ENCODE measurements at regions not wholly inside any gene's neighbourhood (a gene's known extent, or its start where the extent isn't known, plus 50 kb on each side); places are given as distances from the start of the nearest gene placed in this dataset.

- DNase-seq (ENCODE audit: low spot score) = peak; percentile 7
- POLR2A ChIA-PET = interaction anchor here (0.6 kb wide), 1 partner anchor 695 kb away, joined by 3 read pairs; no protein-coding TSS in a partner anchor
Measured at GRCh38 chr19:33998739-33999345, 173.5 kb upstream of the LSM14A start.

GRCh38 chr19:34017024-34017423 lies 155.3 kb upstream of the LSM14A start:
- 0 out of 2 replicates have a peak, but pooled peaks cover 4% of the 10 kb centered on the region for H3K9me3 ChIP-seq (ENCODE audit: low read length)
- H3K9me2 ChIP-seq (ENCODE audit: insufficient read depth, low read length) = no peaks in the 10 kb centered on the region
- no peak for DNase-seq (ENCODE audit: low spot score)
- H3K4me1 ChIP-seq (ENCODE audit: insufficient read depth, low read length, poor library complexity, severe bottlenecking) = no peaks in the 10 kb centered on the region
- intact Hi-C loops (cut with micrococcal nuclease; ENCODE audit: unreplicated experiment) = no loop called here
- POLR2A ChIA-PET = no interaction called here
- no peak overlapping the region for H2AFZ ChIP-seq (ENCODE audit: low read length)
- no peak overlapping the region for H3K27ac ChIP-seq (ENCODE audit: low read depth, low read length, poor library complexity, severe bottlenecking)
- H4K20me1 ChIP-seq (ENCODE audit: insufficient read depth, low read length) = no peaks in the 10 kb centered on the region
- H3K4me3 ChIP-seq (ENCODE audit: low read depth, low read length, poor library complexity, severe bottlenecking) = no peak overlapping the region
- CTCF ChIA-PET (ENCODE audit: unreplicated experiment) = no interaction called here
- H3K36me3 ChIP-seq (ENCODE audit: insufficient read depth, low read length) = no peaks in the 10 kb centered on the region
- TF ChIP-seq CTCF (conservative IDR thresholded peaks at IDR 0.05; ENCODE audit: low read length) (peak; percentile 42), EZH2phosphoT487 (IDR thresholded peaks at IDR 0.05; ENCODE audit: borderline replicate concordance, low read depth, low read length) (no peak)
- BruUV-seq (replicated peaks) = no TSS peak
- H3K79me2 ChIP-seq (ENCODE audit: insufficient read depth, low read depth, low read length) = no peaks in the 10 kb centered on the region
- H3K4me2 ChIP-seq (ENCODE audit: low read length) = no peak overlapping the region

More at GRCh38 chr19:33998739-33999345, 173.5 kb upstream of the LSM14A start:
- Histone ChIP-seq H3K4me2 (ENCODE audit: low read length) (no peak overlapping the region), H3K79me2 (ENCODE audit: insufficient read depth, low read depth, low read length) (no peaks in the 10 kb centered on the region), H3K36me3 (ENCODE audit: insufficient read depth, low read length) (no peaks in the 10 kb centered on the region), H2AFZ (ENCODE audit: low read length) (no peak overlapping the region), H3K4me1 (ENCODE audit: insufficient read depth, low read length, poor library complexity, severe bottlenecking) (no peaks in the 10 kb centered on the region), H3K9me2 (ENCODE audit: insufficient read depth, low read length) (no peaks in the 10 kb centered on the region), H3K4me3 (ENCODE audit: low read depth, low read length, poor library complexity, severe bottlenecking) (no peak overlapping the region), H3K27ac (ENCODE audit: low read depth, low read length, poor library complexity, severe bottlenecking) (no peak overlapping the region), H4K20me1 (ENCODE audit: insufficient read depth, low read length) (no peaks in the 10 kb centered on the region), H3K9me3 (ENCODE audit: low read length) (no peaks in the 10 kb centered on the region)
- no TSS peak for BruUV-seq (replicated peaks)
- intact Hi-C loops (cut with micrococcal nuclease; ENCODE audit: unreplicated experiment) = loop anchor here (1.0 kb wide), 1 partner anchor 221 kb away; no protein-coding TSS in a partner anchor
- CTCF ChIA-PET (ENCODE audit: unreplicated experiment) = no interaction called here
- no peak for TF ChIP-seq EZH2phosphoT487 (IDR thresholded peaks at IDR 0.05; ENCODE audit: borderline replicate concordance, low read depth, low read length)
- TF ChIP-seq CTCF (conservative IDR thresholded peaks at IDR 0.05; ENCODE audit: low read length) = peak; percentile 74

GRCh38 chr19:34017601-34018000 lies 154.7 kb upstream of the LSM14A start:
- DNase-seq (ENCODE audit: low spot score) = no peak
- Histone ChIP-seq H3K4me3 (ENCODE audit: low read depth, low read length, poor library complexity, severe bottlenecking) (no peak overlapping the region), H3K4me1 (ENCODE audit: insufficient read depth, low read length, poor library complexity, severe bottlenecking) (no peaks in the 10 kb centered on the region), H3K36me3 (ENCODE audit: insufficient read depth, low read length) (no peaks in the 10 kb centered on the region), H3K79me2 (ENCODE audit: insufficient read depth, low read depth, low read length) (no peaks in the 10 kb centered on the region), H3K9me3 (ENCODE audit: low read length) (0 out of 2 replicates have a peak, but pooled peaks cover 4% of the 10 kb centered on the region), H4K20me1 (ENCODE audit: insufficient read depth, low read length) (no peaks in the 10 kb centered on the region), H3K27ac (ENCODE audit: low read depth, low read length, poor library complexity, severe bottlenecking) (no peak overlapping the region), H2AFZ (ENCODE audit: low read length) (no peak overlapping the region), H3K4me2 (ENCODE audit: low read length) (no peak overlapping the region), H3K9me2 (ENCODE audit: insufficient read depth, low read length) (no peaks in the 10 kb centered on the region)
- no TSS peak for BruUV-seq (replicated peaks)
- ChIA-PET CTCF (ENCODE audit: unreplicated experiment) (no interaction called here), POLR2A (no interaction called here)
- intact Hi-C loops (cut with micrococcal nuclease; ENCODE audit: unreplicated experiment) = no loop called here
- TF ChIP-seq CTCF (conservative IDR thresholded peaks at IDR 0.05; ENCODE audit: low read length) (no peak), EZH2phosphoT487 (IDR thresholded peaks at IDR 0.05; ENCODE audit: borderline replicate concordance, low read depth, low read length) (no peak)

Measured in OCI-LY7 (cell line).